Osteoblast (primary cell): ENCODE measurements at regions not wholly inside any gene's neighbourhood (a gene's known extent, or its start where the extent isn't known, plus 50 kb on each side); places are given as distances from the start of the nearest gene placed in this dataset.

ENCODE experiments used
- DNase-seq: peaks from one replicate; pipeline ENCODE4 v3.0.0; 2011; ENCODE audit warnings: low spot score, mixed read lengths; ENCODE audit not compliant: insufficient read length; ENCODE audit errors: missing footprints
- H2AFZ ChIP-seq: 2 replicates; pipeline ENCODE4 v1.6.0; 2011; ENCODE audit warnings: mild to moderate bottlenecking, low read length
- H3K27ac ChIP-seq: 2 replicates; pipeline ENCODE4 v1.5.1; 2011; ENCODE audit warnings: mild to moderate bottlenecking, low read depth, low read length, moderate library complexity
- H3K27me3 ChIP-seq: 2 replicates; pipeline ENCODE4 v1.6.0; 2012; ENCODE audit warnings: mild to moderate bottlenecking, control low read depth, inconsistent platforms, low read length, moderate library complexity; ENCODE audit not compliant: insufficient read depth
- H3K36me3 ChIP-seq: 2 replicates; pipeline ENCODE4 v1.5.1; 2011; ENCODE audit warnings: mild to moderate bottlenecking, low read length, control low read depth, moderate library complexity; ENCODE audit not compliant: insufficient read depth
- H3K4me1 ChIP-seq: 2 replicates; pipeline ENCODE4 v1.5.1; 2011; ENCODE audit warnings: mild to moderate bottlenecking, low read length, control low read depth, moderate library complexity; ENCODE audit not compliant: insufficient read depth
- H3K4me2 ChIP-seq: 2 replicates; pipeline ENCODE4 v1.6.0; 2011; ENCODE audit warnings: mild to moderate bottlenecking, low read length; ENCODE audit not compliant: insufficient read depth
- H3K4me3 ChIP-seq: fragments of 200-600 bp; sonication (generic); 3 replicates; pipeline ENCODE4 v1.5.1; 2012; ENCODE audit warnings: mild to moderate bottlenecking, low read length, inconsistent platforms; ENCODE audit not compliant: insufficient read depth
- H3K79me2 ChIP-seq: 2 replicates; pipeline ENCODE4 v1.6.0; 2012; ENCODE audit warnings: mild to moderate bottlenecking, low read length, control low read depth, inconsistent platforms; ENCODE audit not compliant: insufficient read depth
- H3K9me3 ChIP-seq: 2 replicates; pipeline ENCODE4 v1.5.1; 2011; ENCODE audit warnings: low read depth, low read length, control low read depth
- H4K20me1 ChIP-seq: 2 replicates; pipeline ENCODE4 v1.6.0; 2012; ENCODE audit warnings: mild to moderate bottlenecking, low read length, control low read depth; ENCODE audit not compliant: insufficient read depth
- CTCF ChIP-seq: IDR thresholded peaks from 2 replicates; pipeline ENCODE4 v1.5.1; 2011; ENCODE audit warnings: mild to moderate bottlenecking, low read depth, low read length, moderate library complexity; ENCODE audit errors: extremely low read depth

- Histone ChIP-seq H3K4me1 (peaks cover 7% of the 10 kb centered on the region), H3K79me2 (no peaks in the 10 kb centered on the region), H4K20me1 (no peaks in the 10 kb centered on the region), H2AFZ (no peak overlapping the region), H3K36me3 (no peaks in the 10 kb centered on the region), H3K9me3 (peaks cover 4% of the 10 kb centered on the region), H3K27me3 (no peaks in the 10 kb centered on the region), H3K4me2 (no peak overlapping the region), H3K4me3 (no peak overlapping the region), H3K27ac (no peak overlapping the region)
- no peak for TF ChIP-seq CTCF
- no peak for DNase-seq
Measured at GRCh38 chr17:72353502-72353901, 232.7 kb downstream of the SOX9 start.

DNA sequence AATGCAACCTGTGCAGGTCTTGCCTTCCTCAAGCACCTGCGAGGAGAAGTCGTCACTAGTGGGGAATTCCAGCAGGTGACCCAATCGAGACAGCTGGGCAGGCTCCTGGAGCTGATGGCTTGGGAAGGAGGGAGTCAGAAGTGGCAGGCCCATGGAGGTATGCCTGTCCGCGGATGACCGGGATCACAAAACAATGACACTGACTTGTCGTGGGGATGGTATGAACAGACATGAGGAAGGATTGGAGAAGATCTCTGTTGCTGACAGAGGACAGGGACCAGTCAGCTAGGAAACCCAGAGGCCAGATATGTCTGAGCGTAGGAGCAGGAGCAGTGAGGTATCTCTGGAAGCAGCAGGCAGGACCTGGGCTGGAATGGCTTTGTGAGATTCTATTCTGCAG, 233.3 kb downstream of the SOX9 start:
- Histone ChIP-seq H3K9me3 (peaks cover 4% of the 10 kb centered on the region), H3K4me1 (peaks cover 13% of the 10 kb centered on the region), H3K4me3 (no peak overlapping the region), H3K36me3 (no peaks in the 10 kb centered on the region), H4K20me1 (no peaks in the 10 kb centered on the region), H3K79me2 (no peaks in the 10 kb centered on the region), H3K27ac (no peak overlapping the region), H3K27me3 (no peaks in the 10 kb centered on the region), H3K4me2 (no peak overlapping the region), H2AFZ (no peak overlapping the region)
- TF ChIP-seq CTCF, result no peak
- no peak for DNase-seq

DNA sequence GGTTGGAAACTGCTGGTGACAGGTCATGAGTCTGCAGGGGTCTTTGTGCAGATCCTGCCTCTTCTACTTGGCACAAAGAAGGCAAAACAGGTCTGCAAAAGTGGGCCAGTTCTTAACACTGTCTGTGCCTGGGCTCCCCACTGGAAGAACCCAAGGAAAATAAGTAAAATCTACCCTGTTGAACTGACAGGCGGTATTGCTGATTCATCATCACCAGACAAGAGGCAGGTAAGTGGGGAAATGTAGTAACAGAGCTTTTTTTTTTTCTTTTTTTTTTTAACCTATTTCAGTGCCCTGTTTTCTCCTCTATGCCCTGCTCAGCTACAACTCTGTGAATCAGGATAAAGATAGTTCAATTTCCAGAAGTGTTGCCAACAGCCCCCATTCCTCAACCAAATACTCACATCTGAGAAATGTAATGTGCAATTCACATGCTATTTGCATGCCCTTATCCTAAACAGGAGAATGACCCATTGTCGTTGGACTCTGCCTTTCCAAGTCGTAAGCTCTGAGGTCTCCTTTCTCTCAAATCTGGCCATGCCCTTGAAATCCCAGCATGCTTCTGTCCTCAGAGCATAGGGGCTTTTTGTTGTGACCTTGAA, 237.0 kb downstream of the SOX9 start:
- no peaks in the 10 kb centered on the region for H3K79me2 ChIP-seq
- no peak for DNase-seq
- H3K4me1 ChIP-seq, result peaks cover 24% of the 10 kb centered on the region
- H4K20me1 ChIP-seq, result no peaks in the 10 kb centered on the region
- H3K27me3 ChIP-seq, result no peaks in the 10 kb centered on the region
- H3K36me3 ChIP-seq, result no peaks in the 10 kb centered on the region
- H3K27ac ChIP-seq, result peak overlapping the region; percentile 30
- TF ChIP-seq CTCF, result no peak
- peaks cover 4% of the 10 kb centered on the region for H3K9me3 ChIP-seq
- H3K4me2 ChIP-seq, result no peak overlapping the region
- no peak overlapping the region for H3K4me3 ChIP-seq
- H2AFZ ChIP-seq, result no peak overlapping the region

DNA sequence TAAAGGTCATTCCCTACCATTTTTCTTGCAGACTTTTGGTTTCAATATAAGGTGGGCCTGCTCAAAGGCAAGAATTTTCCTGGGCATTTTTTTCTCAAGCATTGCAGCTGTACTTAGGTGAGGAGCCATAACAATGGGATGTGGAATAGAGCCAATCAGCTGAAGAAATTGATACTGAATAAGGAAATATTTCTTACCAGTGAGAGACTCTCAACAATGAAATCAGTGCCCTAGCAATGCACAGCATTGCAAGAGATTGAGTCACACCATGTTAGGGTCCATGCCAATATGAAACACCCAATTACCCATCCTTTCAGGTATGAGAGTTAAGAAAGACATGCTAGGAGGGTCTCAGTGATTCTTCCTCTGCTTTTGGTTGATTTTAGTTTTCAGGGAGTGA, 237.6 kb downstream of the SOX9 start:
- Histone ChIP-seq H3K4me3 (no peak overlapping the region), H3K4me1 (peaks cover 30% of the 10 kb centered on the region), H3K9me3 (peaks cover 4% of the 10 kb centered on the region), H3K4me2 (no peak overlapping the region), H2AFZ (no peak overlapping the region), H4K20me1 (no peaks in the 10 kb centered on the region), H3K27ac (peak overlapping the region; percentile 30), H3K79me2 (no peaks in the 10 kb centered on the region), H3K36me3 (no peaks in the 10 kb centered on the region), H3K27me3 (no peaks in the 10 kb centered on the region)
- no peak for TF ChIP-seq CTCF
- no peak for DNase-seq
